GM12878 (cell line): ENCODE measurements at regions not wholly inside any gene's neighbourhood (a gene's known extent, or its start where the extent isn't known, plus 50 kb on each side); places are given as distances from the start of the nearest gene placed in this dataset.

Experiments used
- BACH1 ChIP-seq: fragments of 450-650 bp; IDR thresholded peaks from 2 replicates; pipeline ENCODE4 v1.6.1; 2017; ENCODE audit warnings: mild to moderate bottlenecking, borderline replicate concordance
- BCL11A ChIP-seq: IDR thresholded peaks from 2 replicates; pipeline ENCODE4 v1.6.1; 2011; ENCODE audit warnings: low read depth, low read length
- ETV6 ChIP-seq, 2 experiments: fragments of 450-650 bp in 1 of 2; IDR thresholded peaks in 1 of 2; conservative IDR thresholded peaks in 1 of 2; 2 replicates each; pipeline ENCODE4 v1.6.1; 2014; ENCODE audit warnings: antibody characterized with exemption in 1 of 2, borderline replicate concordance in 1 of 2, low read depth in 1 of 2, mild to moderate bottlenecking in 1 of 2, moderate library complexity in 1 of 2
- JUNB ChIP-seq: IDR thresholded peaks from 2 replicates; pipeline ENCODE4 v1.6.1; 2016; ENCODE audit warnings: antibody characterized with exemption, mild to moderate bottlenecking
- NFIC ChIP-seq: IDR thresholded peaks from 2 replicates; pipeline ENCODE4 v1.6.1; 2012; ENCODE audit warnings: low read depth, mild to moderate bottlenecking, inconsistent platforms, low read length, moderate library complexity
- NFYB ChIP-seq: IDR thresholded peaks from 2 replicates; pipeline ENCODE4 v1.6.1; 2011; ENCODE audit warnings: low read depth, mild to moderate bottlenecking, low read length, improper control_type of control experiment, moderate library complexity; ENCODE audit not compliant: insufficient read depth
- SRF ChIP-seq, 2 experiments: IDR thresholded peaks; 2 replicates each; pipeline ENCODE4 v1.6.1; 2011; ENCODE audit warnings: low read depth in 2 of 2, low read length in 2 of 2, mild to moderate bottlenecking in 1 of 2, moderate library complexity in 1 of 2
- ZBED1 ChIP-seq: IDR thresholded peaks from 2 replicates; pipeline ENCODE4 v1.6.1; 2016; ENCODE audit warnings: borderline replicate concordance
- TF ChIP-seq, protein P1 (sequence below), 3 experiments: IDR thresholded peaks in 2 of 3; conservative IDR thresholded peaks in 1 of 3; 2 replicates each; pipeline ENCODE4 v1.5.1; 2011; ENCODE audit warnings: low read depth in 3 of 3, low read length in 3 of 3, mild to moderate bottlenecking in 3 of 3, control low read depth in 2 of 3, moderate library complexity in 2 of 3, inconsistent platforms in 1 of 3, mixed read lengths in 1 of 3; ENCODE audit not compliant: control insufficient read depth in 2 of 3, insufficient read depth in 1 of 3; ENCODE audit errors: extremely low read depth in 1 of 3
- TF ChIP-seq, protein P2 (sequence below): fragments of 450-650 bp; IDR thresholded peaks from 2 replicates; pipeline ENCODE4 v1.6.1; 2016; ENCODE audit warnings: mild to moderate bottlenecking, moderate library complexity, borderline replicate concordance

GRCh38 chr2:45269149-45269793 lies 260.0 kb upstream of the SIX2 start:
- TF ChIP-seq ZBED1 (no peak), NFIC (no peak), SRF (IDR thresholded peaks at IDR 0.05; ENCODE audit: low read depth in 2 of 2, low read length in 2 of 2) (no peak), ETV6 (conservative IDR thresholded peaks at IDR 0.05 in 1 of 2, IDR thresholded peaks at IDR 0.05 in 1 of 2; ENCODE audit: borderline replicate concordance in 1 of 2, low read depth in 1 of 2) (no peak), NFYB (no peak), BCL11A (no peak), JUNB (no peak), BACH1 (no peak)
- TF ChIP-seq, protein P1, sequence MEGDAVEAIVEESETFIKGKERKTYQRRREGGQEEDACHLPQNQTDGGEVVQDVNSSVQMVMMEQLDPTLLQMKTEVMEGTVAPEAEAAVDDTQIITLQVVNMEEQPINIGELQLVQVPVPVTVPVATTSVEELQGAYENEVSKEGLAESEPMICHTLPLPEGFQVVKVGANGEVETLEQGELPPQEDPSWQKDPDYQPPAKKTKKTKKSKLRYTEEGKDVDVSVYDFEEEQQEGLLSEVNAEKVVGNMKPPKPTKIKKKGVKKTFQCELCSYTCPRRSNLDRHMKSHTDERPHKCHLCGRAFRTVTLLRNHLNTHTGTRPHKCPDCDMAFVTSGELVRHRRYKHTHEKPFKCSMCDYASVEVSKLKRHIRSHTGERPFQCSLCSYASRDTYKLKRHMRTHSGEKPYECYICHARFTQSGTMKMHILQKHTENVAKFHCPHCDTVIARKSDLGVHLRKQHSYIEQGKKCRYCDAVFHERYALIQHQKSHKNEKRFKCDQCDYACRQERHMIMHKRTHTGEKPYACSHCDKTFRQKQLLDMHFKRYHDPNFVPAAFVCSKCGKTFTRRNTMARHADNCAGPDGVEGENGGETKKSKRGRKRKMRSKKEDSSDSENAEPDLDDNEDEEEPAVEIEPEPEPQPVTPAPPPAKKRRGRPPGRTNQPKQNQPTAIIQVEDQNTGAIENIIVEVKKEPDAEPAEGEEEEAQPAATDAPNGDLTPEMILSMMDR (IDR thresholded peaks at IDR 0.05 in 2 of 3, conservative IDR thresholded peaks at IDR 0.05 in 1 of 3; ENCODE audit: control insufficient read depth in 2 of 3, extremely low read depth in 1 of 3, insufficient read depth in 1 of 3, low read depth in 3 of 3, low read length in 3 of 3) = no peak
- TF ChIP-seq, protein P2, sequence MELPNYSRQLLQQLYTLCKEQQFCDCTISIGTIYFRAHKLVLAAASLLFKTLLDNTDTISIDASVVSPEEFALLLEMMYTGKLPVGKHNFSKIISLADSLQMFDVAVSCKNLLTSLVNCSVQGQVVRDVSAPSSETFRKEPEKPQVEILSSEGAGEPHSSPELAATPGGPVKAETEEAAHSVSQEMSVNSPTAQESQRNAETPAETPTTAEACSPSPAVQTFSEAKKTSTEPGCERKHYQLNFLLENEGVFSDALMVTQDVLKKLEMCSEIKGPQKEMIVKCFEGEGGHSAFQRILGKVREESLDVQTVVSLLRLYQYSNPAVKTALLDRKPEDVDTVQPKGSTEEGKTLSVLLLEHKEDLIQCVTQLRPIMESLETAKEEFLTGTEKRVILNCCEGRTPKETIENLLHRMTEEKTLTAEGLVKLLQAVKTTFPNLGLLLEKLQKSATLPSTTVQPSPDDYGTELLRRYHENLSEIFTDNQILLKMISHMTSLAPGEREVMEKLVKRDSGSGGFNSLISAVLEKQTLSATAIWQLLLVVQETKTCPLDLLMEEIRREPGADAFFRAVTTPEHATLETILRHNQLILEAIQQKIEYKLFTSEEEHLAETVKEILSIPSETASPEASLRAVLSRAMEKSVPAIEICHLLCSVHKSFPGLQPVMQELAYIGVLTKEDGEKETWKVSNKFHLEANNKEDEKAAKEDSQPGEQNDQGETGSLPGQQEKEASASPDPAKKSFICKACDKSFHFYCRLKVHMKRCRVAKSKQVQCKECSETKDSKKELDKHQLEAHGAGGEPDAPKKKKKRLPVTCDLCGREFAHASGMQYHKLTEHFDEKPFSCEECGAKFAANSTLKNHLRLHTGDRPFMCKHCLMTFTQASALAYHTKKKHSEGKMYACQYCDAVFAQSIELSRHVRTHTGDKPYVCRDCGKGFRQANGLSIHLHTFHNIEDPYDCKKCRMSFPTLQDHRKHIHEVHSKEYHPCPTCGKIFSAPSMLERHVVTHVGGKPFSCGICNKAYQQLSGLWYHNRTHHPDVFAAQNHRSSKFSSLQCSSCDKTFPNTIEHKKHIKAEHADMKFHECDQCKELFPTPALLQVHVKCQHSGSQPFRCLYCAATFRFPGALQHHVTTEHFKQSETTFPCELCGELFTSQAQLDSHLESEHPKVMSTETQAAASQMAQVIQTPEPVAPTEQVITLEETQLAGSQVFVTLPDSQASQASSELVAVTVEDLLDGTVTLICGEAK = no peak
